OCI-LY7 (cell line): ENCODE measurements at regions not wholly inside any gene's neighbourhood (a gene's known extent, or its start where the extent isn't known, plus 50 kb on each side); places are given as distances from the start of the nearest gene placed in this dataset.

Experiments used
- CTCF ChIP-seq: fragments of 200-600 bp; sonication (generic); conservative IDR thresholded peaks from 2 replicates; pipeline ENCODE4 v1.5.1; 2014; ENCODE audit warnings: mild to moderate bottlenecking, antibody characterized with exemption, low read length, moderate library complexity, mixed read lengths
- EZH2phosphoT487 ChIP-seq: fragments of 200-600 bp; sonication (generic); IDR thresholded peaks from 2 replicates; pipeline ENCODE4 v1.6.1; 2018; ENCODE audit warnings: low read depth, borderline replicate concordance, mild to moderate bottlenecking, mixed run types, antibody characterized with exemption, low read length, moderate library complexity, mixed read lengths

GRCh38 chr10:65602182-65602865 is 1323.5 kb upstream of the LRRTM3 start:
- TF ChIP-seq CTCF (no peak), EZH2phosphoT487 (no peak)
